ENCODE measurements at regions not wholly inside any gene's neighbourhood (a gene's known extent, or its start where the extent isn't known, plus 50 kb on each side); places are given as distances from the start of the nearest gene placed in this dataset.

- Histone ChIP-seq H3K9ac (ENCODE audit: low read length) (no peak overlapping the region), H3K4me1 (ENCODE audit: insufficient read depth, low read length) (no peaks in the 10 kb centered on the region), H3K9me3 (ENCODE audit: low read length) (no peaks in the 10 kb centered on the region), H3K4me3 (ENCODE audit: low read depth in 1 of 2, low read length in 2 of 2) (no peak overlapping the region), H3K36me3 (ENCODE audit: insufficient read depth, low read length) (no peaks in the 10 kb centered on the region), H3K27me3 (ENCODE audit: control insufficient read depth in 1 of 2, insufficient read depth in 2 of 2, low read length in 2 of 2) (no peaks in the 10 kb centered on the region), H3K27ac (ENCODE audit: low read depth, low read length) (no peak overlapping the region)
Measured at GRCh38 chr20:52817981-52818380, 154.2 kb upstream of the TSHZ2 start.

GRCh38 chr20:52817511-52817910 is 154.6 kb upstream of the TSHZ2 start:
- no peaks in the 10 kb centered on the region for H3K9me3 ChIP-seq (ENCODE audit: low read length)
- no peaks in the 10 kb centered on the region for H3K36me3 ChIP-seq (ENCODE audit: insufficient read depth, low read length)
- H3K27ac ChIP-seq (ENCODE audit: low read depth, low read length): no peak overlapping the region
- no peaks in the 10 kb centered on the region for H3K27me3 ChIP-seq (ENCODE audit: control insufficient read depth in 1 of 2, insufficient read depth in 2 of 2, low read length in 2 of 2)
- H3K9ac ChIP-seq (ENCODE audit: low read length): no peak overlapping the region
- no peaks in the 10 kb centered on the region for H3K4me1 ChIP-seq (ENCODE audit: insufficient read depth, low read length)
- no peak overlapping the region for H3K4me3 ChIP-seq (ENCODE audit: low read depth in 1 of 2, low read length in 2 of 2)

DNA sequence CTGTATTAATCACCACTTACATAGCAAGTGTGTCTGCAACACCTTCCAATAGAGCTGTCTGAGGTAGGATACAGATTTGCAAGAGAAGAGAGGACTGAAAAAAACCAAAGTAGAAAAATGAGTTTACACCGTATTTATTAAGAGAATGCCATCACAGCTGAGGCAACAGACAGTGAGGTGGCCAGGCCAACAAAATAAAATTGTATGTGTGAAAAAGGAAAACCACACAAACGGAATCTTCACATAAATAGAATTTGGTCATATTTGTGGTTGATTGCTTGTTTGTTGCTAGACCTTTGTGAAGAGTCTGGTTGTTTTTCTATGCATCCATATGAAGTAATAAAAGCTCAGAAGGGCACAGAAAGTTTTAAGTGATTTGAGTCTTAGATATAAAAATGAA is 157.8 kb upstream of the TSHZ2 start:
- H3K4me1 ChIP-seq (ENCODE audit: insufficient read depth, low read length): no peaks in the 10 kb centered on the region
- H3K9me3 ChIP-seq (ENCODE audit: low read length): no peaks in the 10 kb centered on the region
- H3K9ac ChIP-seq (ENCODE audit: low read length): no peak overlapping the region
- no peaks in the 10 kb centered on the region for H3K27me3 ChIP-seq (ENCODE audit: control insufficient read depth in 1 of 2, insufficient read depth in 2 of 2, low read length in 2 of 2)
- no peak overlapping the region for H3K27ac ChIP-seq (ENCODE audit: low read depth, low read length)
- H3K36me3 ChIP-seq (ENCODE audit: insufficient read depth, low read length): no peaks in the 10 kb centered on the region
- H3K4me3 ChIP-seq (ENCODE audit: low read depth in 1 of 2, low read length in 2 of 2): no peak overlapping the region

- H3K9ac ChIP-seq (ENCODE audit: low read length): no peak overlapping the region
- no peaks in the 10 kb centered on the region for H3K4me1 ChIP-seq (ENCODE audit: insufficient read depth, low read length)
- no peaks in the 10 kb centered on the region for H3K36me3 ChIP-seq (ENCODE audit: insufficient read depth, low read length)
- H3K27me3 ChIP-seq (ENCODE audit: control insufficient read depth in 1 of 2, insufficient read depth in 2 of 2, low read length in 2 of 2): no peaks in the 10 kb centered on the region
- H3K27ac ChIP-seq (ENCODE audit: low read depth, low read length): no peak overlapping the region
- no peaks in the 10 kb centered on the region for H3K9me3 ChIP-seq (ENCODE audit: low read length)
- H3K4me3 ChIP-seq (ENCODE audit: low read depth in 1 of 2, low read length in 2 of 2): no peak overlapping the region
Measured at GRCh38 chr20:52812231-52812847, 159.8 kb upstream of the TSHZ2 start.

DNA sequence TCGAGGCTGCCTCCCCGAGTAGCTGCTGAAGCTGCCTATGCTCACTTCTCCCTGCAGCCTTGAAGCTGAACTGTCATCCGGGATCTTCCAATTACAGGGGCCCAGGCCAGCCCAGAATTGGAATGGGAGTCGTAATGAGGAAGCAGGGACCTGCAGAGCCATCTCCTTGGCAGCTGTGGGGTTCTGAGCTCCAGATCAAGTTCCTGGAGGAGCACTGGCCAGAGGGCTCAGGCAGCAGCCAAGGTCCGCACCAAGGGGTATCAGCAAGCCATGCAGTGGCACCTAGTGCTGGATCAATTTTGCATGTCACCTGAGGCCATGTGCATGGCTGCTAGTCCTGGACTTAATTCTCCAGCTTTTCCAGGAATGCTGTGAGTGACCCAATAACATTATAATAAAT is 163.2 kb upstream of the TSHZ2 start:
- no peaks in the 10 kb centered on the region for H3K27me3 ChIP-seq (ENCODE audit: control insufficient read depth in 1 of 2, insufficient read depth in 2 of 2, low read length in 2 of 2)
- no peak overlapping the region for H3K27ac ChIP-seq (ENCODE audit: low read depth, low read length)
- H3K9ac ChIP-seq (ENCODE audit: low read length): no peak overlapping the region
- H3K9me3 ChIP-seq (ENCODE audit: low read length): no peaks in the 10 kb centered on the region
- no peaks in the 10 kb centered on the region for H3K36me3 ChIP-seq (ENCODE audit: insufficient read depth, low read length)
- no peak overlapping the region for H3K4me3 ChIP-seq (ENCODE audit: low read depth in 1 of 2, low read length in 2 of 2)
- no peaks in the 10 kb centered on the region for H3K4me1 ChIP-seq (ENCODE audit: insufficient read depth, low read length)

- H3K27me3 ChIP-seq (ENCODE audit: control insufficient read depth in 1 of 2, insufficient read depth in 2 of 2, low read length in 2 of 2): no peaks in the 10 kb centered on the region
- H3K27ac ChIP-seq (ENCODE audit: low read depth, low read length): no peak overlapping the region
- H3K36me3 ChIP-seq (ENCODE audit: insufficient read depth, low read length): no peaks in the 10 kb centered on the region
- H3K4me1 ChIP-seq (ENCODE audit: insufficient read depth, low read length): no peaks in the 10 kb centered on the region
- H3K9ac ChIP-seq (ENCODE audit: low read length): no peak overlapping the region
- H3K9me3 ChIP-seq (ENCODE audit: low read length): no peaks in the 10 kb centered on the region
- no peak overlapping the region for H3K4me3 ChIP-seq (ENCODE audit: low read depth in 1 of 2, low read length in 2 of 2)
Measured at GRCh38 chr20:52806918-52807317, 165.2 kb upstream of the TSHZ2 start.

DNA sequence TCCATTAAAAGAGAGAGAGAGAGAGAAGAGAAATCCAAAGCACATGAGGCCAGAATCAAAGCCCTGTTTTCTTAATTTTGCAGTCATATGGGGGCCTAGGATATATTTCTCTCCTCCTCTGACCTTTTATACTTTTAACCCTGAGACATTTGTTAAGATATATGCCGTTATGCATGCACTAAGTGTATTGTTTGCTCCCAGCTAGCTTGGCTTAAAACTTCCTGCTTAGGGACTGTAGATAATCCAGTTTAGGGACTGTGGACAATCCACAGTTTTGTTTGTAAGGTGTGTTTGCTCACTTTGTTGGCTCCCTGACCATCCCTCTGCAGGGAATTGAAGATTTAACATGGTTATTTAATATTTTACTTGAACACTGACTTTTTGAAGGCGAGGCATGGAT is 166.3 kb upstream of the TSHZ2 start:
- Histone ChIP-seq H3K27ac (ENCODE audit: low read depth, low read length) (no peak overlapping the region), H3K4me1 (ENCODE audit: insufficient read depth, low read length) (no peaks in the 10 kb centered on the region), H3K9ac (ENCODE audit: low read length) (no peak overlapping the region), H3K27me3 (ENCODE audit: control insufficient read depth in 1 of 2, insufficient read depth in 2 of 2, low read length in 2 of 2) (no peaks in the 10 kb centered on the region), H3K36me3 (ENCODE audit: insufficient read depth, low read length) (no peaks in the 10 kb centered on the region), H3K4me3 (ENCODE audit: low read depth in 1 of 2, low read length in 2 of 2) (no peak overlapping the region), H3K9me3 (ENCODE audit: low read length) (no peaks in the 10 kb centered on the region)

GRCh38 chr20:52805296-52805571 is 166.9 kb upstream of the TSHZ2 start:
- no peaks in the 10 kb centered on the region for H3K27me3 ChIP-seq (ENCODE audit: control insufficient read depth in 1 of 2, insufficient read depth in 2 of 2, low read length in 2 of 2)
- no peaks in the 10 kb centered on the region for H3K9me3 ChIP-seq (ENCODE audit: low read length)
- no peaks in the 10 kb centered on the region for H3K36me3 ChIP-seq (ENCODE audit: insufficient read depth, low read length)
- no peak overlapping the region for H3K9ac ChIP-seq (ENCODE audit: low read length)
- H3K4me3 ChIP-seq (ENCODE audit: low read depth in 1 of 2, low read length in 2 of 2): no peak overlapping the region
- no peaks in the 10 kb centered on the region for H3K4me1 ChIP-seq (ENCODE audit: insufficient read depth, low read length)
- no peak overlapping the region for H3K27ac ChIP-seq (ENCODE audit: low read depth, low read length)

GRCh38 chr20:52804497-52805295 is 167.5 kb upstream of the TSHZ2 start:
- no peaks in the 10 kb centered on the region for H3K36me3 ChIP-seq (ENCODE audit: insufficient read depth, low read length)
- H3K27ac ChIP-seq (ENCODE audit: low read depth, low read length): no peak overlapping the region
- H3K4me3 ChIP-seq (ENCODE audit: low read depth in 1 of 2, low read length in 2 of 2): no peak overlapping the region
- H3K27me3 ChIP-seq (ENCODE audit: control insufficient read depth in 1 of 2, insufficient read depth in 2 of 2, low read length in 2 of 2): no peaks in the 10 kb centered on the region
- H3K9ac ChIP-seq (ENCODE audit: low read length): no peak overlapping the region
- no peaks in the 10 kb centered on the region for H3K9me3 ChIP-seq (ENCODE audit: low read length)
- H3K4me1 ChIP-seq (ENCODE audit: insufficient read depth, low read length): no peaks in the 10 kb centered on the region

DNA sequence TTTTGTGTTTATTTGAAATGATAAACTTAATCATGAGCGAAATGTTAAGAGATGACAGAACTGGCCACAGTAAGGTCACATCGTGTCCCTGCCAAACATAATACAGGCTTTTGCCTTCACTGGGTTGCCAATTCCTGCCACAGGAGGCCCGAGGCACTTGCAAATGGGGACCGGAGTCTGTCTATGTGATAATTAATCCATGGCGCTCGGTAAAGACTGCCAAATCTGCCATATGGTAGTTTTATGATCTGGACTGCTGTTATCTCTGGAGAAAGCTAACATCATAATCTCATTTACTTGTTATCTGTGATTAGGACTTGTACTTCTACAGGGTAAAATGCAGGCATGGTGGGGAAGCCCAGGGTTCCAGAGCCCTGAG is 170.5 kb upstream of the TSHZ2 start:
- H3K9me3 ChIP-seq (ENCODE audit: low read length): no peaks in the 10 kb centered on the region
- no peak overlapping the region for H3K9ac ChIP-seq (ENCODE audit: low read length)
- H3K27me3 ChIP-seq (ENCODE audit: control insufficient read depth in 1 of 2, insufficient read depth in 2 of 2, low read length in 2 of 2): no peaks in the 10 kb centered on the region
- no peak overlapping the region for H3K27ac ChIP-seq (ENCODE audit: low read depth, low read length)
- H3K36me3 ChIP-seq (ENCODE audit: insufficient read depth, low read length): no peaks in the 10 kb centered on the region
- no peaks in the 10 kb centered on the region for H3K4me1 ChIP-seq (ENCODE audit: insufficient read depth, low read length)
- H3K4me3 ChIP-seq (ENCODE audit: low read depth in 1 of 2, low read length in 2 of 2): no peak overlapping the region

- Histone ChIP-seq H3K27me3 (ENCODE audit: control insufficient read depth in 1 of 2, insufficient read depth in 2 of 2, low read length in 2 of 2) (no peaks in the 10 kb centered on the region), H3K27ac (ENCODE audit: low read depth, low read length) (no peak overlapping the region), H3K4me3 (ENCODE audit: low read depth in 1 of 2, low read length in 2 of 2) (no peak overlapping the region), H3K9ac (ENCODE audit: low read length) (no peak overlapping the region), H3K4me1 (ENCODE audit: insufficient read depth, low read length) (no peaks in the 10 kb centered on the region), H3K9me3 (ENCODE audit: low read length) (no peaks in the 10 kb centered on the region), H3K36me3 (ENCODE audit: insufficient read depth, low read length) (no peaks in the 10 kb centered on the region)
Measured at GRCh38 chr20:52800734-52801627, 171.2 kb upstream of the TSHZ2 start.
